ENCODE measurements at regions not wholly inside any gene's neighbourhood (a gene's known extent, or its start where the extent isn't known, plus 50 kb on each side); places are given as distances from the start of the nearest gene placed in this dataset.

DNA sequence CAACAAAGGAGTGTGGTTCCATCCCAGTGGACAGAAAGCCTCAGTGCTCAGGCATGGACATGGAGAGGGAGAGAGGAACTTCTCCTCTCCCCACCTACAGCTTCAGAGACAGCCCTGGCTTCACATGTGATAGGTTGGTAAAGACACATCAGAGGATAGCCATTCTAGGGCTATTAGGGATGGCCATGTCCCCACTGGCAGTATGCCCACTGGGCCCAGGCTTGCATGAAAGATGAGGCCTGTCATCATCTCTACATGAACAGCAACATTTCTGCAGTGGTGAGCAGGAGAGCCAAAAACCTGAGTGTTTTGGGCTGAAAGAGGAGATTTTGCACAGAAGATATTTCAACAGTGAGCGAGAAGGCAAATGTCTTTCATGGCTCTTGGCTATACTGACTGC lies 517.2 kb downstream of the NR4A2 start:
- Histone ChIP-seq H3K4me1 (ENCODE audit: control insufficient read depth in 1 of 2, insufficient read depth in 2 of 2, low read depth in 1 of 2, low read length in 1 of 2) (no peaks in the 10 kb centered on the region), H3K27me3 (ENCODE audit: insufficient read depth) (no peaks in the 10 kb centered on the region), H3K36me3 (replicated peaks in 1 of 2; ENCODE audit: control insufficient read depth in 1 of 2, insufficient read depth in 2 of 2, low read length in 1 of 2) (no peaks in the 10 kb centered on the region), H3K27ac (ENCODE audit: low read depth in 2 of 2, low read length in 1 of 2) (no peak overlapping the region), H3K79me2 (ENCODE audit: insufficient read depth) (no peaks in the 10 kb centered on the region), H3K9ac (no peak overlapping the region), H3F3A (replicated peaks; ENCODE audit: insufficient read depth) (no peaks in the 10 kb centered on the region), H3K9me2 (no peaks in the 10 kb centered on the region), H3K4me2 (no peak overlapping the region), H4K20me1 (ENCODE audit: insufficient read depth) (no peaks in the 10 kb centered on the region), H3K4me3 (ENCODE audit: low read depth in 2 of 2, low read length in 1 of 2) (no peak overlapping the region), H3K9me3 (no peaks in the 10 kb centered on the region), H2AFZ (ENCODE audit: low read depth) (no peak overlapping the region)
- ChIA-PET POLR2A (no interaction called here), CTCF (interaction anchor here (0.8 to 1.5 kb wide), 10 partner anchors 10 to 447 kb away, joined by 3 to 7 read pairs (median 3); no protein-coding TSS in a partner anchor)
- 25% methylated on average over 1 of the region's 1 CpG for WGBS (ENCODE audit: low lambda C conversion rate)
- DNase-seq: no peak
- TF ChIP-seq ELF1 (IDR thresholded peaks at IDR 0.05) (no peak), SMC3 (IDR thresholded peaks at IDR 0.05; ENCODE audit: low read depth, low read length) (no peak), REST (IDR thresholded peaks at IDR 0.05; ENCODE audit: low read depth, low read length) (no peak), FOXM1 (IDR thresholded peaks at IDR 0.05; ENCODE audit: low read depth) (no peak), TCF12 (IDR thresholded peaks at IDR 0.05) (no peak), FOXJ3 (CRISPR knock-in tag; IDR thresholded peaks at IDR 0.05) (no peak), TEAD4 (IDR thresholded peaks at IDR 0.05; ENCODE audit: borderline replicate concordance, insufficient read depth) (no peak), EP300 (IDR thresholded peaks at IDR 0.05; ENCODE audit: borderline replicate concordance in 1 of 2, low read depth in 1 of 2, low read length in 1 of 2) (no peak), YY1 (IDR thresholded peaks at IDR 0.05; ENCODE audit: low read depth) (no peak), RCOR1 (IDR thresholded peaks at IDR 0.05; ENCODE audit: low read length) (no peak), GABPA (IDR thresholded peaks at IDR 0.05; ENCODE audit: low read depth) (no peak)
- TF ChIP-seq, protein P1, sequence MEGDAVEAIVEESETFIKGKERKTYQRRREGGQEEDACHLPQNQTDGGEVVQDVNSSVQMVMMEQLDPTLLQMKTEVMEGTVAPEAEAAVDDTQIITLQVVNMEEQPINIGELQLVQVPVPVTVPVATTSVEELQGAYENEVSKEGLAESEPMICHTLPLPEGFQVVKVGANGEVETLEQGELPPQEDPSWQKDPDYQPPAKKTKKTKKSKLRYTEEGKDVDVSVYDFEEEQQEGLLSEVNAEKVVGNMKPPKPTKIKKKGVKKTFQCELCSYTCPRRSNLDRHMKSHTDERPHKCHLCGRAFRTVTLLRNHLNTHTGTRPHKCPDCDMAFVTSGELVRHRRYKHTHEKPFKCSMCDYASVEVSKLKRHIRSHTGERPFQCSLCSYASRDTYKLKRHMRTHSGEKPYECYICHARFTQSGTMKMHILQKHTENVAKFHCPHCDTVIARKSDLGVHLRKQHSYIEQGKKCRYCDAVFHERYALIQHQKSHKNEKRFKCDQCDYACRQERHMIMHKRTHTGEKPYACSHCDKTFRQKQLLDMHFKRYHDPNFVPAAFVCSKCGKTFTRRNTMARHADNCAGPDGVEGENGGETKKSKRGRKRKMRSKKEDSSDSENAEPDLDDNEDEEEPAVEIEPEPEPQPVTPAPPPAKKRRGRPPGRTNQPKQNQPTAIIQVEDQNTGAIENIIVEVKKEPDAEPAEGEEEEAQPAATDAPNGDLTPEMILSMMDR (IDR thresholded peaks at IDR 0.05): no peak

- no peak for DNase-seq
- Histone ChIP-seq H3K4me1 (ENCODE audit: control insufficient read depth in 1 of 2, insufficient read depth in 2 of 2, low read depth in 1 of 2, low read length in 1 of 2) (no peaks in the 10 kb centered on the region), H3K27me3 (ENCODE audit: insufficient read depth) (no peaks in the 10 kb centered on the region), H3K9me2 (no peaks in the 10 kb centered on the region), H3K36me3 (replicated peaks in 1 of 2; ENCODE audit: control insufficient read depth in 1 of 2, insufficient read depth in 2 of 2, low read length in 1 of 2) (no peaks in the 10 kb centered on the region), H3K4me2 (no peak overlapping the region), H3F3A (replicated peaks; ENCODE audit: insufficient read depth) (no peaks in the 10 kb centered on the region), H4K20me1 (ENCODE audit: insufficient read depth) (no peaks in the 10 kb centered on the region), H3K9ac (no peak overlapping the region), H3K27ac (ENCODE audit: low read depth in 2 of 2, low read length in 1 of 2) (no peak overlapping the region), H2AFZ (ENCODE audit: low read depth) (no peak overlapping the region), H3K4me3 (ENCODE audit: low read depth in 2 of 2, low read length in 1 of 2) (no peak overlapping the region), H3K79me2 (ENCODE audit: insufficient read depth) (no peaks in the 10 kb centered on the region), H3K9me3 (no peaks in the 10 kb centered on the region)
- 10% methylated on average over 1 of the region's 1 CpG for WGBS (ENCODE audit: low lambda C conversion rate)
- ChIA-PET POLR2A (no interaction called here), CTCF (no interaction called here)
- TF ChIP-seq TAF1 (IDR thresholded peaks at IDR 0.05; ENCODE audit: borderline replicate concordance, low read depth, low read length): no peak
- no peak for TF ChIP-seq EZH2phosphoT487 (IDR thresholded peaks at IDR 0.05; ENCODE audit: borderline replicate concordance, low read depth)
- no peak for TF ChIP-seq POLR2AphosphoS5 (IDR thresholded peaks at IDR 0.05; ENCODE audit: low read depth, low read length)
- TF ChIP-seq, protein P1 (IDR thresholded peaks at IDR 0.05): no peak
- no peak for TF ChIP-seq USF2 (IDR thresholded peaks at IDR 0.05; ENCODE audit: borderline replicate concordance, low read depth, low read length)
- TF ChIP-seq IRF3 (IDR thresholded peaks at IDR 0.05; ENCODE audit: low read depth, low read length): no peak
- no peak for TF ChIP-seq TEAD4 (IDR thresholded peaks at IDR 0.05; ENCODE audit: borderline replicate concordance, insufficient read depth)
These were observed 522.1 kb downstream of the NR4A2 start for GRCh38 chr2:155810411-155810810.
